H1 (cell line): ENCODE measurements at regions not wholly inside any gene's neighbourhood (a gene's known extent, or its start where the extent isn't known, plus 50 kb on each side); places are given as distances from the start of the nearest gene placed in this dataset.

Source experiments
- CTCF ChIA-PET: fragments of 300-600 bp; sonication (Branson Sonifier 250); formaldehyde crosslinking; loops from one replicate; lab custom pipeline; 2021; ENCODE audit not compliant: partially characterized antibody; lab: Charles Lee
- POLR2A ChIA-PET: fragments of 300-600 bp; sonication (Branson Sonifier 250); formaldehyde crosslinking; loops from one replicate; lab custom pipeline; 2021; ENCODE audit warnings: inconsistent platforms; ENCODE audit not compliant: partially characterized antibody; lab: Charles Lee
- DNase-seq, 2 experiments: peaks; one replicate each; pipeline versions ENCODE4 v3.0.0 to v3.0.0-alpha.2; 2010 to 2022; ENCODE audit warnings: low spot score in 2 of 2, low read depth in 1 of 2, mixed read lengths in 1 of 2
- FAIRE-seq: peaks from 2 replicates; lab custom pipeline; 2011; peaks lifted over from hg19 to GRCh38; lab: Jason Lieb, UNC
- H2AFZ ChIP-seq: 2 replicates; pipeline ENCODE4 v1.8.1; 2012; ENCODE audit warnings: low read length, inconsistent platforms
- H2AK5ac ChIP-seq: 2 replicates; pipeline ENCODE4 v1.6.1; 2013; ENCODE audit warnings: low read depth, low read length
- H2BK120ac ChIP-seq: replicated peaks from 2 replicates; pipeline ENCODE3; 2013; ENCODE audit warnings: low read depth, low read length, inconsistent platforms
- H2BK12ac ChIP-seq: 2 replicates; pipeline ENCODE4 v1.6.1; 2013; ENCODE audit warnings: low read depth, low read length
- H2BK15ac ChIP-seq: 2 replicates; pipeline ENCODE4 v1.6.1; 2013; ENCODE audit warnings: low read length
- H2BK20ac ChIP-seq: 2 replicates; pipeline ENCODE4 v1.6.1; 2013; ENCODE audit warnings: low read length
- H2BK5ac ChIP-seq: 2 replicates; pipeline ENCODE4 v1.6.1; 2013; ENCODE audit warnings: low read depth, low read length
- H3K14ac ChIP-seq: 2 replicates; pipeline ENCODE4 v1.6.1; 2013; ENCODE audit warnings: inconsistent platforms; ENCODE audit not compliant: insufficient read length
- H3K18ac ChIP-seq: 2 replicates; pipeline ENCODE4 v1.6.1; 2013; ENCODE audit warnings: low read length; ENCODE audit errors: extremely low read depth
- H3K23ac ChIP-seq: 2 replicates; pipeline ENCODE4 v1.6.1; 2013; ENCODE audit warnings: inconsistent platforms; ENCODE audit not compliant: insufficient read length
- H3K23me2 ChIP-seq: 2 replicates; pipeline ENCODE4 v1.6.1; 2013; ENCODE audit warnings: low read depth, low read length
- H3K27ac ChIP-seq: 2 replicates; pipeline ENCODE4 v1.6.1; 2011; ENCODE audit warnings: low read depth, low read length, inconsistent platforms
- H3K27me3 ChIP-seq, 4 experiments: replicated peaks in 1 of 4; 1 replicate in 1 of 4; 2 replicates in 3 of 4; pipeline versions ENCODE4 v1.6.1 to v1.8.1; 2011 to 2013; ENCODE audit warnings: low read length in 3 of 4, mild to moderate bottlenecking in 3 of 4, inconsistent platforms in 2 of 4, mixed read lengths in 2 of 4, moderate library complexity in 1 of 4; ENCODE audit not compliant: control insufficient read depth in 3 of 4, insufficient read depth in 3 of 4; ENCODE audit errors: extremely low read depth in 1 of 4
- H3K36me3 ChIP-seq, 4 experiments: 2 replicates each; pipeline versions ENCODE4 v1.6.1 to v1.8.1; 2011 to 2013; ENCODE audit warnings: mild to moderate bottlenecking in 4 of 4, low read length in 3 of 4, moderate library complexity in 2 of 4, control low read depth in 1 of 4, inconsistent platforms in 1 of 4; ENCODE audit not compliant: insufficient read depth in 4 of 4, control insufficient read depth in 2 of 4
- H3K4ac ChIP-seq: replicated peaks from 2 replicates; pipeline ENCODE3; 2013; ENCODE audit warnings: low read length, low read depth, mixed read lengths, inconsistent platforms; ENCODE audit not compliant: insufficient read length
- H3K4me1 ChIP-seq, 4 experiments: replicated peaks in 1 of 4; 1 replicate in 1 of 4; 2 replicates in 3 of 4; pipeline versions ENCODE4 v1.6.1 to v1.8.1; 2011 to 2013; ENCODE audit warnings: low read length in 3 of 4, inconsistent platforms in 2 of 4, mixed read lengths in 1 of 4; ENCODE audit not compliant: insufficient read depth in 4 of 4, control insufficient read depth in 3 of 4
- H3K4me2 ChIP-seq, 2 experiments: 2 replicates each; pipeline versions ENCODE4 v1.6.1 to v1.8.1; 2011 to 2013; ENCODE audit warnings: low read depth in 2 of 2, low read length in 2 of 2, control low read depth in 1 of 2, inconsistent platforms in 1 of 2, mild to moderate bottlenecking in 1 of 2; ENCODE audit not compliant: insufficient read depth in 1 of 2
- H3K4me3 ChIP-seq, 4 experiments: fragments of 200-600, 300-600 bp in 1 of 4; sonication (generic), shearing (Covaris generic), sonication (Bioruptor Twin) in 1 of 4; 2 replicates each; pipeline versions ENCODE4 v1.5.1 to v1.8.1; 2011 to 2016; ENCODE audit warnings: low read length in 4 of 4, low read depth in 3 of 4, control low read depth in 2 of 4, inconsistent platforms in 2 of 4, mild to moderate bottlenecking in 2 of 4, mixed read lengths in 1 of 4, moderate library complexity in 1 of 4; ENCODE audit not compliant: insufficient read depth in 2 of 4; ENCODE audit errors: extremely low read depth in 1 of 4
- H3K56ac ChIP-seq: replicated peaks from 2 replicates; pipeline ENCODE3; 2013; ENCODE audit warnings: low read depth, mild to moderate bottlenecking, mixed read lengths, low read length, inconsistent platforms; ENCODE audit not compliant: insufficient read length
- H3K79me1 ChIP-seq: 2 replicates; pipeline ENCODE4 v1.6.1; 2013; ENCODE audit warnings: low read depth, low read length, control low read depth
- H3K79me2 ChIP-seq, 2 experiments: 2 replicates each; pipeline versions ENCODE4 v1.6.1 to v1.8.1; 2012 to 2013; ENCODE audit warnings: low read length in 2 of 2, mild to moderate bottlenecking in 2 of 2, inconsistent platforms in 1 of 2; ENCODE audit not compliant: insufficient read depth in 2 of 2, control insufficient read depth in 1 of 2
- H3K9ac ChIP-seq, 4 experiments: replicated peaks in 1 of 4; 1 replicate in 1 of 4; 2 replicates in 3 of 4; pipeline versions ENCODE4 v1.6.1 to v1.8.1; 2011 to 2013; ENCODE audit warnings: low read depth in 3 of 4, low read length in 3 of 4, control low read depth in 2 of 4, mild to moderate bottlenecking in 2 of 4, moderate library complexity in 2 of 4, inconsistent platforms in 1 of 4; ENCODE audit errors: extremely low read depth in 1 of 4
- H3K9me3 ChIP-seq, 2 experiments: 2 replicates each; pipeline versions ENCODE4 v1.6.1 to v1.8.1; 2012 to 2013; ENCODE audit warnings: mild to moderate bottlenecking in 2 of 2, moderate library complexity in 2 of 2, control low read depth in 1 of 2, inconsistent platforms in 1 of 2, low read depth in 1 of 2, low read length in 1 of 2, mixed read lengths in 1 of 2; ENCODE audit not compliant: insufficient read depth in 2 of 2
- H4K20me1 ChIP-seq, 2 experiments: replicated peaks in 1 of 2; 2 replicates each; pipeline versions ENCODE3 to v1.8.1; 2011 to 2013; ENCODE audit warnings: inconsistent platforms in 2 of 2, low read length in 2 of 2, mild to moderate bottlenecking in 1 of 2; ENCODE audit not compliant: insufficient read depth in 2 of 2, control insufficient read depth in 1 of 2
- H4K5ac ChIP-seq: 2 replicates; pipeline ENCODE4 v1.6.1; 2013; ENCODE audit warnings: low read length, low read depth, mixed read lengths, inconsistent platforms; ENCODE audit not compliant: insufficient read length
- H4K8ac ChIP-seq: 2 replicates; pipeline ENCODE4 v1.8.0; 2013; ENCODE audit warnings: mild to moderate bottlenecking, moderate library complexity, low read length, inconsistent platforms; ENCODE audit not compliant: insufficient read depth; ENCODE audit errors: extremely low read depth
- H4K91ac ChIP-seq: replicated peaks from 2 replicates; pipeline ENCODE3; 2013; ENCODE audit warnings: low read length, mixed read lengths, inconsistent platforms; ENCODE audit not compliant: insufficient read length
- BCL11A ChIP-seq, 2 experiments: IDR thresholded peaks; one replicate each; pipeline ENCODE4 v1.6.1; 2011; ENCODE audit warnings: low read depth in 2 of 2, low read length in 2 of 2, mild to moderate bottlenecking in 2 of 2
- CTBP2 ChIP-seq: IDR thresholded peaks from 2 replicates; pipeline ENCODE4 v1.7.0; 2011; ENCODE audit warnings: borderline replicate concordance, mild to moderate bottlenecking, moderate library complexity, mixed read lengths, low read length; ENCODE audit not compliant: insufficient read depth, insufficient read length
- EP300 ChIP-seq, 2 experiments: IDR thresholded peaks; 1 replicate in 1 of 2; 2 replicates in 1 of 2; pipeline ENCODE4 v1.6.1; 2011 to 2012; ENCODE audit warnings: low read depth in 2 of 2, low read length in 2 of 2, mild to moderate bottlenecking in 2 of 2, borderline replicate concordance in 1 of 2, inconsistent platforms in 1 of 2, moderate library complexity in 1 of 2
- GABPA ChIP-seq: IDR thresholded peaks from 2 replicates; pipeline ENCODE4 v1.6.1; 2011; ENCODE audit warnings: mild to moderate bottlenecking, low read length, moderate library complexity, borderline replicate concordance; ENCODE audit not compliant: insufficient read depth
- HDAC6 ChIP-seq: IDR thresholded peaks from one replicate; pipeline ENCODE4 v1.7.1; 2012; ENCODE audit warnings: low read depth, mild to moderate bottlenecking, inconsistent platforms, low read length, moderate library complexity
- MAFK ChIP-seq: IDR thresholded peaks from 2 replicates; pipeline ENCODE4 v1.6.1; 2012; ENCODE audit warnings: low read depth, mild to moderate bottlenecking, improper control_type of control experiment, low read length
- NANOG ChIP-seq: IDR thresholded peaks from 2 replicates; pipeline ENCODE4 v1.6.1; 2011; ENCODE audit warnings: low read length, low read depth, mild to moderate bottlenecking, inconsistent platforms; ENCODE audit not compliant: insufficient read depth, poor library complexity, severe bottlenecking
- POLR2A ChIP-seq, 2 experiments: IDR thresholded peaks; 1 replicate in 1 of 2; 2 replicates in 1 of 2; pipeline ENCODE4 v1.6.1; 2011; ENCODE audit warnings: low read depth in 2 of 2, low read length in 2 of 2, mild to moderate bottlenecking in 2 of 2; ENCODE audit errors: control extremely low read depth in 1 of 2
- SAP30 ChIP-seq: fragments of 300-600 bp; sonication (generic); IDR thresholded peaks from 2 replicates; pipeline ENCODE4 v1.7.1; 2012; ENCODE audit warnings: low read length, moderate library complexity, mild to moderate bottlenecking, inconsistent platforms; ENCODE audit not compliant: insufficient read depth, insufficient replicate concordance
- SIRT6 ChIP-seq: IDR thresholded peaks from one replicate; pipeline ENCODE4 v1.7.1; 2012; ENCODE audit warnings: low read length, inconsistent platforms
- TAF1 ChIP-seq: IDR thresholded peaks from 2 replicates; pipeline ENCODE4 v1.6.1; 2011; ENCODE audit warnings: mild to moderate bottlenecking, low read depth, low read length
- ZNF274 ChIP-seq: IDR thresholded peaks from 2 replicates; pipeline ENCODE4 v1.7.0; 2012; ENCODE audit warnings: low read length, borderline replicate concordance; ENCODE audit errors: extremely low read depth
- WGBS, 2 experiments: shearing (Covaris generic) in 1 of 2; methylation state at CpG; one replicate each; pipeline versions ENCODE4 v1.1.6 to v1.1.7; 2013 to 2015; ENCODE audit warnings: low lambda C conversion rate in 2 of 2, mixed read lengths in 2 of 2, inconsistent platforms in 1 of 2, low coverage in 1 of 2, missing lambda C conversion rate in 1 of 2; ENCODE audit not compliant: insufficient replicate concordance in 2 of 2, insufficient coverage in 1 of 2, insufficient read length in 1 of 2; ENCODE audit errors: extremely low coverage in 1 of 2, missing lambda C conversion rate in 1 of 2; 5-methylcytosine and 5-hydroxymethylcytosine counted together

DNA sequence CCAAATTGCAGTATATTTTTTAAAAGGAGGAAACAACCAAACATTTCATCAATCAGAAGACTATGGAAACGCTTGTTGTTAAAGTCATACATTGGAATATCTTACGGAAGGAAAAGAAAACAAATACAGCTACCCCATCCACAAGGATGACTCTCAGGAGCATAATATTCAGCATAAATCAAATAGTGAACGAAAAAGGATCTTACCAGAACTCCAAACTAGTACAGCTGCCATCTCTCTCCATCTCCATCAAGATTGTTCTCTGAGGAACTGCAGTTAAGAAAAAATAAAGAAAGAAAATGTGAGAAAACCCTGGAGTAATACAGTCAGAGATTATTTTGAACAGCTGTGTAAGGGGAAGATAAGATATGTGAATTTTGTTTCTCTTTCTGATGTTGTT is 299.8 kb upstream of the CNTN5 start:
- TF ChIP-seq GABPA, result no peak
- no peak for TF ChIP-seq CTBP2
- no peak for TF ChIP-seq MAFK
- TF ChIP-seq SIRT6, result no peak
- TF ChIP-seq BCL11A (IDR thresholded peaks at IDR 0.05; ENCODE audit: low read depth in 2 of 2, low read length in 2 of 2), result no peak
- TF ChIP-seq TAF1, result no peak
- no peak for TF ChIP-seq ZNF274
- no peak for TF ChIP-seq EP300 (IDR thresholded peaks at IDR 0.05; ENCODE audit: borderline replicate concordance in 1 of 2, low read depth in 2 of 2, low read length in 2 of 2)
- TF ChIP-seq HDAC6, result no peak
- TF ChIP-seq SAP30, result no peak
- no peak for TF ChIP-seq NANOG
- TF ChIP-seq POLR2A (IDR thresholded peaks at IDR 0.05; ENCODE audit: control extremely low read depth in 1 of 2, low read depth in 2 of 2, low read length in 2 of 2), result no peak
- no peaks in the 10 kb centered on the region for H3K79me1 ChIP-seq
- WGBS, 2 experiments, result 98% methylated on average over 3 of the region's 3 CpGs; no CpG with 5 or more reads in 1 of the 2 experiments
- no peaks in the 10 kb centered on the region for H3K79me2 ChIP-seq
- H3K27ac ChIP-seq, result no peak overlapping the region
- no peak overlapping the region for H2BK5ac ChIP-seq
- H4K20me1 ChIP-seq, result no peaks in the 10 kb centered on the region
- H2AK5ac ChIP-seq, result no peak overlapping the region
- H3K9me3 ChIP-seq, result no peaks in the 10 kb centered on the region
- no peak overlapping the region for H3K56ac ChIP-seq
- ChIA-PET CTCF (no interaction called here), POLR2A (no interaction called here)
- H3K4me3 ChIP-seq, result no peak overlapping the region
- no peak overlapping the region for H3K9ac ChIP-seq
- no peak overlapping the region for H2BK15ac ChIP-seq
- no peaks in the 10 kb centered on the region for H3K27me3 ChIP-seq
- no peak overlapping the region for H4K8ac ChIP-seq
- no peak overlapping the region for H3K23ac ChIP-seq
- no peak overlapping the region for H3K18ac ChIP-seq
- DNase-seq (no peak), FAIRE-seq (no peak)
- no peak overlapping the region for H2BK120ac ChIP-seq
- H3K14ac ChIP-seq, result no peak overlapping the region
- H2AFZ ChIP-seq, result no peak overlapping the region
- no peaks in the 10 kb centered on the region for H3K36me3 ChIP-seq
- no peak overlapping the region for H2BK12ac ChIP-seq
- no peak overlapping the region for H2BK20ac ChIP-seq
- no peaks in the 10 kb centered on the region for H3K23me2 ChIP-seq
- no peak overlapping the region for H4K91ac ChIP-seq
- H4K5ac ChIP-seq, result no peak overlapping the region
- H3K4me2 ChIP-seq, result no peak overlapping the region
- H3K4ac ChIP-seq, result no peak overlapping the region
- H3K4me1 ChIP-seq, result no peaks in the 10 kb centered on the region
